ENCODE measurements at regions not wholly inside any gene's neighbourhood (a gene's known extent, or its start where the extent isn't known, plus 50 kb on each side); places are given as distances from the start of the nearest gene placed in this dataset.
"Not testable (repeated sequence)": the region's sequence is repeated elsewhere in the genome, so short reads cannot be mapped to it uniquely, and the experiment has no call there.

DNA sequence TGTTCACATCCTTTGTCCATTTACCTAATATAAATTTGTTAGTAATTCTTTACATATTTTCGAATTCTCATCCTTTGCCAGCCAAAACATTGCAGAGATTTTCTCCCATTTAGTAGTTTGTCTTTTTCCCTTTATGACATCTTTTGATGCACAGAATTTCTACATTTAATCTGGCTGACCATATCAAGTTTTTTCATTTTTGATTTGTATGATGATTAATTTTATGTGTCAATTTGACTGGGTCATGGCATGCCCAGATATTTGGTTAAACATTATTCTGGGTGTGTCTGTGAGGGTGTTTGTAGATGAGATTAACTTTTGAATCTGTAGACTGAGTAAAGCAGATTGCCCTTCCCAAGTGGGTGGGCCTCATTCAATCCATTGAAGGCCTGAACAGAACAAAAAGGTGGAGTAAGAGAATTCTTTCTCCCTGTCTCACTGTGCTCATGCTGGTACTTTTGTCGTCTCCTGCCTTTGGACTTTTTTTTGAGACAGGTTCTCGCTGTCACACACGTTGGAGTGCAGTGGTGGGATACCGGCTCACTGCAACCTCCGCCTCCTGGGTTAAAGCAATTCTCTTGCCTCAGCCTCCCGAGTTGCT is 72.1 kb upstream of the EPB41L1 start:
- no peak for DNase-seq

DNA sequence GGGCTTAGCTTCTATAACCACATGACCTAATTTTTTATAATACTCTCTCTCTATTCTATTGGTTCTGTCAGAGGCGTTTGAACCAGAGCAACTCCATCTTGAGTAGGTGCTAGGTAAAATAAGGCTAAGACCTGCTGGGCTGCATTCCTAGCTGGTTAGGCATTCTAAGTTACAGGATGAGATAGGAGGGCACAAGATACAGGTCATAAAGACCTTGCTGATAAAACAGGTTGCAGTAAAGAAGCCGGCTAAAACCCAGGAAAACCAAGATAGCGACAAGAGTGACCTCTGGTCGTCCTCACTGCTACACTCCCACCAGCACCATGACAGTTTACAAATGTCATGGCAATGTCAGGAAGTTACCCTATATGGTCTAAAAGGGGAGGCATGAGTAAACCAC is 71.3 kb upstream of the EPB41L1 start:
- not testable (repeated sequence) for DNase-seq

DNA sequence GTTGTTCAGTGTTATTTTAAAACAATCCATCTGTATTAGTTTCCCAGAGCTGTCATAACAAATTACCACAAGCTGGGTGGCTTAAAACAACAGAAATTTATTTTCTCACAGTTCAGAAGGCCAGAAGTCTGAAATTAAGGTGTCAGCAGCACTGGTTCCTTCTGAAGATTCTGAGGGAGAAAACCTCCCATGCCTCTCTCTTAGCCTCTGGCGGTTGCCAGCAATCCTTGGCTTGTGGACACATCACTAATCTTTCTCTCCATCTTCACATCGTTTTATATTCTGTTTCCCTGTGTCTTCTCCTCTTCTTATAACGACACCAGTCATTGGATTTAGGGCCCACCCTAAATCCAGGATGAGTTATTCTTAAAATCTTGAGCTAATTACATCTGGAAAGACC is 70.2 kb upstream of the EPB41L1 start:
- DNase-seq, result no peak

DNA sequence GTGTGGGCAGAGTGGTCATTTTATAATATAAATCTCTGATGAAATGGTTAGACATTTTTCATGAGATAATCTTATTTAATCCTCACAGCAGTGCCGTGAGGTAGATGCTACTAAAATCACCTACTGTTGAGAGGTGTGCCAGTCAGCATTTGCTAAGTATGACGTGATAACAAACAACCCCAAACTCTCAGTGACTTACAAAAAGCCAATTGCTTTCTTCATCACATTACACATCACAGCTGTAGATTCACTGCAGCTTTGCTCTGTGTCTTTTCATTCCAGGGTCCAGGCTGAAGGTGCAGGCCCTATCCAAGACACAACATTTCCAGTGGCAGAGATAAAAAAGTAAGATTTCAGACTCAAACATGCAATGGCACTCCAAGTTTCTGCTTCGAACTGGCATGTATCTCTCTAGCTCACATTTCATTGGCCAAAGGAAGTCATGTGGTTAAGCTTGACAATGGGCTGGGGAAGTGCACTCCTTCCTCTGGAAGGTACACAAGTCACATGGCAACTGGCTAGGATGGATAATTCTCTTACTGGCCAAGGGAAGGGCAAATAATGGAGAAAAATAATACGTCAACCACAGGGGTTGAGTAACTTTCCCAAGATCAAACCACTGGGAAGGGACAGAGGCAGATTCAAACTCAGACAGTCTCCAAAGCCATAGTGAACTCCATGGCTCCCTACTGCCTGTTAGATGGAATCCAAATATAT is 69.5 kb upstream of the EPB41L1 start:
- no peak for DNase-seq

DNA sequence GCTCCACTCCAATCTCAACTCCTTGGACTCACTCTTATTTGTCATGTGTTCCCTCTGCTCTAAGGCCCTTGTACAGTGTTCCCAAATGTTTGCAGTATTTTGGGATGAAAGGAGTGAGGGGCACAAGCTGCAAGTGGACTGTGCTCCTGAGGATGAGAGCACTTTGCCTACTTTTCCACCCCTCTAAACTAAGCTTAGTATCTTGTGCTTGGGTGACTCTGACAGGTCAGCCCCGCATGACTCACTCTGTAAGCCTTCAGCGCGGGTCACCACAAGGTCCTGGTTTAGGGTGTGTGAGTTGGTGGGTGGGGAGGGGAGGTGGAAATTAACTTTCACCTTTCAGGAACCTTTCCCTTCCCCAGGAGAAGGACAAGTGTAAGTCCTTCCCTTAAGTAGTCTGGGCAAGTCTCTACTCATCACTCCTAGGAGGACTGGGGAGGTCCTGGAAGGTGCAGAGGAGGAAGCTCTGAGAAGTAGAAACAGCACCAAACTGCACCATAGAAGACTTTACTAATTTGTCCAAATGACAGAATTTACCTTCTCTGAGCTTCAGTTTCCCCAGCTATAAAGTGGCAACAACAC is 68.8 kb upstream of the EPB41L1 start:
- no peak for DNase-seq

DNA sequence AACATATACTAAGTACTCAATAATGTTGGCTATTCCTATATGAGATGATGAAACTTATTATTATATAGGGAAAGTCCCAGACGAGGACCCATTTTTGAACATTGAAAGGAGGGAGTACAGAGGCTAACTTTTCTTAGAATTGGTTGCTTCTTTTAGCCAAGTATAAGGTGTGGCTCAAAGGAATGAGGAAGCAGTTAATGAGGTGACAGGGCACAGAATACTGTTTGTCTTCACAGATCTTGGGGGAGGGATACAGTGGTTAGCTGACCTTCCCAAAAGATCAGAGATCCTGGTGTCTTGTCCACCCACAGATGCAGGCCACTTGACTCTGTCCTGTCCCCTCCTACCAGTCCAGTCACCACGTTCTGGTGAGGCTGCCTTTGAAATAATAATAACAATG is 67.8 kb upstream of the EPB41L1 start:
- DNase-seq, result no peak

DNA sequence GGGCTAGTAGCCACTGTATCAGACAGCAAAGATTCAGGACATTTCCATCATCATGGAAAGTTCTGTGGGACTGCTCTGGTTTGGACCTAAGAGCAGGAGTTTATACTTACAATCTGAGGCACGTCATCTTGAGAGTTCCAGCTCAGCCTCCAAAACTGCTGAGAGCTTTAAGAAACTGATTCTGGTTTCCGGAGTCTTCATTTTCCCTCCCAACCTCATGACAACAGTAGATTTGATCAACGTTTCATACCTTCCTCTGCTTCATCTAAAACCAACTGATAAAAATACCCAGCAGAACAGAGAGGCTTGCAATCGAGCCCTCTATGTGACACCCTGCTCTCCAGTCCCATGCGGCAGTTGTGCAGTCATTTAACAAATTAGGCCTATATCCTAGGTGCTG is 64.3 kb upstream of the EPB41L1 start:
- DNase-seq, result no peak

DNA sequence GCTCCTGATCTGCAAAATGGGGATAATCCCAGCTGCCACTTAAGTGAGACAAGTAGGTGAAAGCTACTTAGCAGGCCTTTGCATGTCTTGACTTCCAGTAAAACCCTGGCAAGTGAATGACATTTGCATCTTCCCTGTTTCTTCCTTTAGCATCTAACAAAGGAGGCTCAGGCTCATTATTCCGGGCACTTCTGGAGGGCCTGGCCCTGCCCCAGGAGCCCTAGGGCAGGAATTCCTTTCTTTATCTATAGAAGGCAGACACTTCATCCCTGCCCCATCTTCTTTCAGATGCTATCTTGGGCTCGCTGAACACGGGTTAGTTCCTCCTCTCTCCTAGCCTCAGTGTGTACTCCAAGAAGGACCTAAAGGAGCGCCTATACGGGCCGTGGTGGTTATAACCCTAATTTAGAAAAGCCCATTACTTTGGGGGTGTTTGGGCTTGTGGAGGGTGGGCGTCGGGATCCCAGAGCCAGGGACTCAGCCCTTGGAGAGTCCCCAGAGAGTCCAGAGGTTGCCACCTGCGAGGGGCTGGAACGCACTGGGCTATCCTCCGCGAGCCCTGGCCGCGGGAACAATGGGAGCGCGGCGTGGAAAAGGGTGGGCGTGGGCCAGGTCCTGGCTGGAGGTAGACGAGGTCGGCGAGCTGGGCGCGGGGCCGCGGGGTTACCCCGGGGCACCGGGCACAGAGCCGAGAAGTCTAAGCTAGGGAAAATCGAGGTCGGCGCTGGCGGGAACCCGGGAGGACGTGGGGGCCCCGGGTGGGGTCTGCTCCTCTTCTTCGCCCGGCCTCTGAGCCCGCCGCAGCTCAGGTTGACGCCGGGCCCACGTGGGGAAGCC is 62.8 kb upstream of the EPB41L1 start:
- no peak for DNase-seq

DNA sequence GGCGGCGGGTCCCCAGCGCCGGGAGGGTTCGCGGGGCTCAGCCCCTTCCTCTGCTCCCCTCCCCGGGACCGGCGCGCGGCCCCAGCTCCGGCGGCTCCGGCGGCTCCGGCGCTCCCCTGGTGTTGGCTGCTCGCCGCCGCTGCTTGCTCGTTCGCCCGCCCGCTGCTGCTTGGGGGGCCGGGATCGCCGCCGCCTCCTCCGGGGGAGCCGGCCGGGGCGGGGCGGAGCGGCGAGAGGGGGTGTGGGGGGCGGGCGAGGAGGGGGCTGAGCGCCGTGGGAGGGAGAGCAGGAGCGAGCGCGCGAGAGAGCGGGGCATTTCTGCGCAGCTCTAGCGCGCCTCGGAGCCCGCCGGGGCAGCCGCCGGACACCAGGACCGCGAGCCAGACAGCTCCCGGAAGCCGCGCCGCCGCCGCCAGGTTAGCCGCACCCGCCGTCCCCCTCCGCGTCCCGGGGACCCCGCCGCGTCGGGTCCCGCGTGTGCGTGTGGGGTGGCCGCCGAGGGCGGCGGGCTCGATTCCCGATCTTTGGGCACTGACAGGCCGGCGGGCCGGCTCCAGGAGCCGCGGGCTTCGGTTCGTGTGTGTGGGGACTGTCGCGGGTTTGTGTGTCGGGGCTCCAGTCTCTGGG is 62.0 kb upstream of the EPB41L1 start:
- DNase-seq, result peak; percentile 49

DNA sequence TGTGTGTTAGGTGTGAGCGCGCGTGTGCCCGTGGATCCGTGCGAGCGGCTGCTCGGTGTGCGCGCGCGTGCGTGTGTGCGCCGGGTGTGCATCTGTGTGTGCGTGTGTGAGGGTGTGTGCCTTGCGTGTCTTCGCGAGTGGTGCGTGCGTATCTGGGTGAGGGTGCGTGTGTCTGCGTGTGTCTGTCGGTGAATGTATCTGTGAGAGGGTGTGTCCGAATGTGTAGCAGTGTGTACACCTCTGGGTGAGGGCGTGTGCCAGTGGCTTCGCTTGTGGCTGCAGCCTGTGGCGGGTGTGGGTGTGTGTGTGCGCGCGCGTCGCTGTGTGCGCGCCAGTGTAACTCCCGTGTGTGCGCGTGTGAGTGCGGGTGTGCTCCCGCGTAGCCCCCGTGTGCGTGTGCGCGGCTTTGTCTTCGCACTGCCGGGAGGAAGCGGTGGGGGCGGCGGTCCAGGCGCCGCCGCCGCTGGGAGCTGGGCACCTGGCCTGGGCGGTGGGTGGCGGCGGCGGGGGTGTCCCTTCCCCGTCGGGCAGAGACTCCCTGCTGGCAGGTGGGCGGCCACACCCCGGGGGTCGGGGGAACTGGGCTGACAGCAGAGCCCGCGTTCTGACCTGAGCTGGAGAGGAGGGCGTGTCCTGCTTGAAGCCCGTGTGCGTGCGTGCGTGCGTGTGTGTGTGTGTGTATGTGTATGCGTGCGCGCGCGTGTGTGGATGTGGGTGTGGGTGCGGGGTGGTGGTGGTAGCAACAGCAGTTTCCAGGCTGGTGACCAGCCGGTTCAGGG is 61.3 kb upstream of the EPB41L1 start:
- peak; percentile 62 for DNase-seq

DNA sequence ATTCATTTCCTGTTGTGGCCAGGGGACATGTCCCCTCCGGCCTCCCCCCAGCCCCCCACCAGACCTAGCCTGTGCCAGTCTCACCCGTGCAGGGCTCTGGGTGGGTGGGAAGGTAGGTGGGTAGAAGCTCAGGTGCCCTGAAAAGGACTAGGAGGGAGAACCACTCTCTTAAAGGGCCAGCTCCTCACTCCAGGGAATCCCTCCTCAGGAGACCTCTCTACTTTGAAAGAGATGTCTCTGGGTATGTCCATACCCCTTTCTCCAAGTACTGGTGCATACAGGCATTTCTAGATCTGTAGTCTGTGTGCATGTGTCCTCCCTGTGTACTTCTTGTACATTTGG is 60.8 kb upstream of the EPB41L1 start:
- DNase-seq, result no peak

DNA sequence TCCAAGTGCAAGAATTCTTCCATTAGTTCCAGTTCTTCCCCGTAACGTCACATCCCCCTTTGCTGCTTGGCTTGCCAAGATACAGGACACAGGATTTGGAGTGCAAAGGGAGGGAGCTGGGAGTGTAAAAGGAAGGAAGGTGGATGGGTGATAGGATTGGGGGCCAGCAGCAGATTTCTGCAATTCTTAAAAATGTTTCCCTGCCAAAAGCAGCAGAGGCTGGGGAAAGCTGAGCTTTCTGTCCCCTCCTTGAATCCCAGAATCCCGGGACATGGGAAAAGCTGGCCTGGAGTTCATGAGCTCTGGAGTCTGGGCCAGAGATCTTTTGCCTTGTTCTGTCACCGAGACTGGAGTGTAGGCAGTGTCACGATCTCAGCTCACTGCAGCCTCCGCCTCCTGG is 60.0 kb upstream of the EPB41L1 start:
- DNase-seq, result peak; percentile 71

DNA sequence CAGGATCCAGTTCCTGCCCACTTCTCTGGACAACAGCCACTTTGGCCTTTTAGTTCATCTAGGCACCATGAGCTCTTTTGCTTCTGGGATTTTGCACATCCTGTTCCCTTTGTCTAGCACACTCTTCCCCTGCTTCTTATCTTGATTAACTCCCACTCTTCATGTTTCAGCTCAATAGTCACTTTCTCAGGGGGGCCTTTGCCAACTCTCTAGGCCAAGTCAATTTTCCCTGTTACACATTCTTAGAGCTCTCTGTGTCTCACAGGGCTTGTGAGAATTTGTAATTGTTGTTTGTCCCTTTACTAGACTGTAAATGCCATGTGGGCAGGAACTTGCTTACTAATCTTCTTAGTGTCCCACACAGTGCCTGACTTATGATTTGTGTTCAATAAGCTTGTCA is 58.1 kb upstream of the EPB41L1 start:
- no peak for DNase-seq

DNA sequence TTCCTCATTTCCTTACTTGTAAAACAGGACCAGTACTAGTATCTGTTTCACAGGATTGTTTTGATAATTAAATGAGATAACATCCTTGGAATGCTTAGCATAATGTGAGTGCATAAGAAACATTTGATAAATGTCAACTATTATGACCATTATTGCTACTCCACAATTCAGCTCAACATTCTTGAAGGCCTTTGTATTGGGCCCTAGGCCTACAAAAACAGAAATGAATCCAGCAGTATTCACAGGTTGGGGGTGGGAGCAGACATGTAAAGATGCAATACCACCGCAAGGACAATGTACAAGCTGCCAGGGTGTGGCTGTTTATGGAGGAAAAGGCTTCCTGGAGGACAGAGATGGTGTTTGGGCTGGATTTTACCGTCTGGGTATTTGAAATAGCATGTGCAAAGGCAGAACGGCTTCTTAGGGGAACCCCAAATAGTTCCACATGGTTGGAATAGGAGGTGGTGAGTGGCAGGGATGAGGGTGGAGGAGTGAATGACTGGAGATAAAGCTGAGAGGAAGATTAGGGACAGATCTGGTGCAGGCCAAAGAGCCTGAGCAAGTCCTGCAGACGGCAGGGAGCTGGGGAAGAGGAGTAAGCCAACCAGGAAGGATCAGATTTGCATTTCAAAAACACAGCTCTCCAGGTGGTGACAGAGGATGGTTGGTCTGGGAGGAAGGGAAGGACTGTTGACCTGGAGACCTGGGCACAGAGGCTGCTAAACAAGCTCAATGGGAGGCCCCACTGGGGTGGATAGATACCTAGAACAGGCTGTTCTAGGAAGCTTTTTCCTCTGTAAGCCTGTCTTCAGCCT is 57.0 kb upstream of the EPB41L1 start:
- no peak for DNase-seq

DNA sequence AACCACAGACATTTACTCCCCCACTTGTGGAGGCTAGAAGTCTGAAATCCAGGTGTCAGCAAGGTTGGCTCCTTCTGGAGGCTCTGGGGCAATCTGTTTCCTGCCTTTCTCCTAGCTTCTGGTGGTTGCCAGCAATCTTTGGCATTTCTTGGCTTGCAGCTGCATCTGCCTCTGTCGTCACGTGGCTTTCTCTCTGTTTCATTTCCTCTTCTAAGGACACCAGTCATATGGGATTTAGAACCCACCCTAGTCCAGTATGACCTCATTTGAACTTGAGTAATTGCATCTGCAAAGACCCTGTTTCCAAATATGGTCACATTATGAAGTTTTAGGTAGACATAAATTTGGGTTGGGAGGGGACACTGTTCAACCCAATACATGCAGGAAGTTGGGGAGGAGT is 56.2 kb upstream of the EPB41L1 start:
- peak; percentile 51 for DNase-seq

DNA sequence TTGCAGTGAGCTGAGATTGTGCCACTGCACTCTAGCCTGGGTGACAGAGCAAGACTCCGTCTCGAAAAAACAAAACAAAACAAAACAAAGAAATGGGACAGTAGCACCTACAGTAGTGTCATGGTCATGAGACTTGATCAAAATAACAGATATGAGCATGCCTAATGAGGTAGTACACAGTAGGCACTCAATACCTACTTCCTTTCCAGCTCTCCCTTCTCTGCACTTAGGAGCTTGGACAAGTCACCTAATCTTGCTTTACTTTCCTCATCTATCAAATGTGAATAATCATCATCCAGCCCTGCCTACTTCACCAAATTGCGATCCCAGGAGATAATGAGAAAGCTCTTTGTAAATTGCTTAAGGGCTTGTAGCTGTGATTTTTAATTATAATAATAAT is 55.4 kb upstream of the EPB41L1 start:
- no peak for DNase-seq

DNA sequence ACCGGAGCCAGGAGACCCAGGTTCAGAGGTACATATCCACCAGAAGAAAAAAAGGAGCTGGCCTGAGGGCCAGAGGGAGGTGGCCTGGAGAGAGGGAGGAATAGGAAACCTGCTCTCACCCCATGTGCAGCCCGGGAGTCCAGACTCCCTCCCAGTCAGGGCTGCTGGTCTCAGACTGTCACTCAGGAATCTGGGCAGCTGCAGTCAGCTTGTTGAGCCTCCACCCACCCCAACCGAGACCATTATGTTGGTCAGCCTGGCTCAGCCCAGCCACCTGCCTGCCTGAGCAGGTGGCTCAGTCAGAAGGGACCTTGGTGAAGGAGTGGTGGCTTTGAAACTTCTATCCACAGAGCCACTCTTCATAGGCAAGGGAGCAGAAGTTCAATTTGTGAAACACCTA is 53.3 kb upstream of the EPB41L1 start:
- DNase-seq, result peak; percentile 60

DNA sequence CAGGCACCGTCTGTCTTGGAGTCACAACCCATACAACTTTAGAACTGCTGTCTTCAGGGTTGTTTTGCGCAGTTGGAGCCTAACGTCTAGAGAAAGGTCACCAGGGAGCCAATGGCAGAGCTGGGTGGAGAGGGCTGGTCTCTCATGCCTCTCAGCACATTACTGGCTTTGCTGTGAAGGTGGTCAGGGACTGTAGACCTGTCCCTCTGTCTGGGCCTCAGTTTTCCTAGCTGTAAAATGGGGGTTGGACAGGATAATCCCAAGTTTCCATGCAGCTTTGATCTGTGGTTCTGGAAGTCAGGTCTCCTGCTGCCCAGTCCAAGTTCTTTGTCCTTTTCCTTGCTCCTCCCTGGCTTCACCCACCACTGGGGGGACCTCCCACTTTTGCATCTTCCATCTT is 52.2 kb upstream of the EPB41L1 start:
- no peak for DNase-seq

DNA sequence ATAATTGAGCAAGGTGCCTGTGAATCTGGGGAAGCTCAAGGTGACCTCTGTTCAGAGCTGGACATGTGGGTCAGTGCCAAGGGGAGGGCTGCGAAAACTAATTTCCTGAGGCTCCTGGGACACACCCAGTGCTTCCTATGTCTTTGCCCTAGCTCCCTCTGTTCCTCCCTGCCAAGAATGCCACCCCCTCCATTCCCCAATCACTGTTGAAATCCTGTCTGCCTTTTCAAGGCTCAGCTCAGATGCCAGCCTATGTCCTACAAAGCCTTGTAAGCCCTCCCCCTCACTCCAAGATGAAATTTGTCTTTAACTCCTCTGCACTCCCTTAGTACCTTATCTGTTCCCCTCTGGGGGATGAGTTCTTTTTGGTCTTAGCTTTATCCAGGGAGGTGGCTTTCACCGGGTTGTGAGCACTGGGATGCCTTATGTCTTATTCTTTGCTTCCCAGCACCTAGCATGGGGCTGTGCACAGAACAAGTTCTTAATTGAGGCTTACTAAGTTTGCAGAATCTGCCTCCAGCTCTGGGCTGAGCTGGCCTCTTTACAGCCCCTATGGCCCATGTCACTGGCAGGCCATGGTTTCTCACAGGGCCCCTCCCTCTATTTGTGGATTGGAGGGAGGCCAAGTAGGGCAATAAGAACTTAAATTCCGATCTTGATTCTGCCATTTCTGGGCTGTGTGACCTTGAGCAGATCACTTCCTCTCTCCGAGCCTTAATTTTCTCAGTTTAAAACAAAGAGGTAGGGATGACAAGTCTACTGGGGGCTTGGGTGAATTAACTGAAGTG is 51.5 kb upstream of the EPB41L1 start:
- DNase-seq, result no peak

DNA sequence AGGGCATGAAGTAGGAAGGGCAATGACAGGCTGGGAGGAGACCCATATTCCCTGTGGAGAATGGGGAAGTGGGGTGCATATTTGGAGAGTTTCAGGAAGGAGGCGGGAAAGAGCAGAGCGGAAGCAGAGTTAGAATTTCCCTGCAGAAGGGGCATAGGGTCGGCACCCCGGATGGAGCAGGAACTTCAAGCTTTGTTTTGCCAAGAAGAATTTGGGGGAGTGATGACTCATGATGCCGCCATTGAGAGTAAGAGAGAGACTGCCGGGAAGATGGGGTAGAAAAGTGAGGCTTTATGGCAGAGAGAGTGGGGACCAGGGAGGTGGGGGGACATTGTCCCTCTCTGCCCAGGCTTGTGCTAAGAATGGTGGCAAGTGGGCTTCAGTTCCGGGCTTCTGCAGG is 50.3 kb upstream of the EPB41L1 start:
- DNase-seq, result no peak
